Left colon (tissue), 2 donors: ENCODE measurements at regions not wholly inside any gene's neighbourhood (a gene's known extent, or its start where the extent isn't known, plus 50 kb on each side); places are given as distances from the start of the nearest gene placed in this dataset.
"Not testable (repeated sequence)": the region's sequence is repeated elsewhere in the genome, so short reads cannot be mapped to it uniquely, and the experiment has no call there.

ENCODE experiments used
- ATAC-seq: fragments of 200-7000 bp; cut with Tn5 transposase; one replicate; pipeline ENCODE4 v1.9.1; 2020; ENCODE audit warnings: mild to moderate bottlenecking, moderate library complexity
- DNase-seq, 2 donors: peaks; one replicate each; pipeline ENCODE4 v3.0.0-alpha.2; 2020
- intact Hi-C, 2 donors: fragments of 100-400 bp; cut with DNase I in 1 of 2; cut with micrococcal nuclease in 1 of 2; formaldehyde crosslinking; loops; one replicate each; pipeline versions ENCODE4 v1.11.2 to v1.14.0; 2022; cut with DNase I, micrococcal nuclease
- donor health status: DM: no; HTN: no; CAD: no.
- donor health status: DM: yes; HTN: yes; CAD: no.

DNA sequence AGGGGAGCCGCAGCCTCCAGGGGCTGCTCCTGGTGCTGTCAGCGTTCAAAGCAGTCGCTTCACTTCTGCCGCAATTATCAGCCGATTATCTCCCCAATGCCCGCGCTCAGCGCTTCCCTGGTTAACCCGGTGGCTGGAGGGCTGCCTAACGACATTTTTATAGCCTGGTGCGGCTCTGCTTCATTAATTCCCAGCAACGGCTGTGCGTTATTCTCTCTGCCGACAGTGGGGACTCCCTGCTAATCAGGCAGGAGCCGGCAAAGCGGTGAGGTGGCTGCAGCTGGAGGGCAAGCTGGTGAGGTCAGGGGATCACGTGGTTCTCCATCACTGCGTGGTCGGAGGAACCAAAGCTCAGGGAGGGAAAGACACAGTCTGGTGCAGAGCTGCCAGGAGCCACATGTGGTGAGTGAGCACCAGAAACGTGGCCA, 62.9 kb downstream of the GLRX5 start:
- DNase-seq: no peak
- intact Hi-C loops: no loop called here
- no peak for ATAC-seq

DNA sequence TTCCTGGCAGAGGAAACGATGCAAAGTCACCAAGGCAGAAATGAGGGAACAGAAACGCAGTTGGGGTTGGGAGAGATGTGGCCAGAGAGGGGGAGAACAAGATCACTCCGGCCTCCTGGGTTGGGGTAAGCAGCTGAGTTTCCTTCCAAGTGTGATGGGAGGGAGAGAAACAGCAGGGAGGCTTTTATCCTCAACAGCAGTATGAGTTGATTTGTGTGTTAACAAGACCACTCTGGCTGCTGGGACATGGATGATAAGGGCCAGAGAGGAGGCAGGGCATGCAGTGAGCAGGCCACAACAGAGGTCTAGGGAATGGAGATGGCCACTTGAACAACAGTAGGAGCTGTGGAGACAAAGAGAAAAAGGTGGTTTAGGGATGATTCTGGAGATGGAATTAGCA, 66.8 kb downstream of the GLRX5 start:
- intact Hi-C loops: no loop called here
- ATAC-seq (no peak), DNase-seq (no peak)

DNA sequence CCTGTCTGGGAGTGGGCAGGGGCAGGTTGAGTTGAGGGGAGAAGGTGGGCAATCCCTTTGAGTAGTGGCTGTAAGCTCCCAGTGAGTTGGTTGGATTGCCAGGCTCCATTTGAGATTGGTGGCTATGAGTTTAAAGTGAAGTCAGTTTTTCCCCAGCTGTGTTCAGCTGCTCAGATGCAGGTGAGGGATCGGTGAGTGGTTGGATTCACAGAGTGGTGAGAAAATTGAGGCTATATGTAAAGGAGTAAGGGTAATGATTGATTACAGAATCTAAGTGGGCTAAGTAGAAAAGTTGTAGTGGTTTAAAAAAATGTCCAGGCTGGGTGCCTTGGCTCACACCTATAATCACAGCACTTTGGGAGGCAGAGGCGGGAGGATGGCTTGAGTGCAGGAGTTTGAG, 68.6 kb downstream of the GLRX5 start:
- DNase-seq (no peak), ATAC-seq (no peak)
- intact Hi-C loops: no loop called here

DNA sequence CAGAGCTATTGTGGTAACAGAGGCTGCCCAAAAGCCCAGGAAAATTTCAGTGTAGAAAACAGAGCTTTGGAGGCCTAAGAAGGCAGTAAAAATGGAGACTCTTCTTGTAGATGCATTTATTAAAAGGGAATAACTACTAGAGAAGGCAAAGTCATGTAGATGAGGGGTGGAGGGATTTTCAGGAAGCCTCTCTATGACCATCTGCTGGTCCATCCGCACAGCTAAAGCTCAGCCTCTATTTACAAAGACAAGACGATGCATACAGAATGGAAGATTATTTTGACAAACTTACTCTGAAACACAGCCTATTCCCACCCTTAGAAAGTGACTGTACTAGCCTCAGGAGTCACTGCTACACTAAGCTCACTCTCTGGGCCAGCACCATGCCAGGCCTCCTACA, 71.4 kb downstream of the GLRX5 start:
- intact Hi-C loops: no loop called here
- ATAC-seq (no peak), DNase-seq (no peak)

DNA sequence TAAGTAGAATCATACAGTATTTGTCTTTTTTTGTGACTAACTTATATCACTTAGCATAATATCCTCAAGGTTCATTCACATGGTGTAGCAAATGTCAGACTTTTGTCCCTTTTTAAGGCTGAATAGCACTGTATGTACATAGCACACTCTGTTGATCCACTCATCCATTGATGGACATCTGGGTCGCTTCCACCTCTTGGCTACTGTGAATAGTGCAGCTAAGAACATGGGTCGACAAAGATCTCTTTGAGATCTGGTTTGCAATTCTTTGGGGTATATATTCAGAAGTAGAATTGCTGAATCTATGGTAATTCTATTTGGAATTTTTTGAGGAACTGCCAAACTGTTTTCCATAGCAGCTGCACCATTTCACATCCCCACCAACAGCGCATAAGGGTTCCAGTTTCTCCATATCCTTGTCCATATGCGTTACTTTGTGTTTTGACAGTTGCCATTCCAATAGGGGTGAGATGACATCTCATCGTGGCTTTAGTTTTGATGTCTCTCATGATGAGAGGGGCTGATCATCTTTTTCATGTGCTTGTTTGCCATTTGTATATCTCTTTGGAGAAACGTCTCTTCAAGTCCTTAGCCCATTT, 73.9 kb downstream of the GLRX5 start:
- no peak for ATAC-seq
- intact Hi-C loops: no loop called here
- no peak for DNase-seq

DNA sequence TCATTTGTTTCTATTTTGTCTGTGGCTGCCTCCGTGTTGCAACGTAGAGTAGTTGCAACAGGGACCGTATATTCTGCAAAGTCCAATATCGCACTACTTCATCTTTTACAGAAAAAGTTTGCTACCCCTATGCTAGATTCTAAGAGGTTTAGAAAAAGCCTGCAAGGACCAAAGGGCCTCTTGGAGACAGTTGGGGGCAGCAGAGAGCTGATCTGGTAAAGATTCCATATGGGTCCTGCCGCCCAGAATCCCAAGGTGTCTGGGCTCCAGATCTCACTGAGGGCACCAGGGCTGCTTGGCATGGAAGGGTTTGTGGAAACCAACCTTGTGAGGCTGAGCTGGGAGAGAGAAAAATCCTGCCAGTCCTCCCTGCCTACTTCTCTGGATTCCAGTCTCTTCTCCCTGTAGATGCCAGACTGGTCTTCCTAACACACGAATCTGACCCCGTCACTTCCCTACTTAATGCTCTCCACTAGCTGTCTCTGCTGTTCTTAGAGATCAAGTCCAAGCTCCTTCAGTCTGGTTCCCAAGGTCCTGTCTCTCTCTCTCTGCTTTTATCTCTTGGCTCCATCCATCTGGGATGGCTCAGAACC, 74.6 kb downstream of the GLRX5 start:
- DNase-seq (peak in 1 of 2 donors; percentile 29), ATAC-seq (no peak)
- intact Hi-C loops: no loop called here

DNA sequence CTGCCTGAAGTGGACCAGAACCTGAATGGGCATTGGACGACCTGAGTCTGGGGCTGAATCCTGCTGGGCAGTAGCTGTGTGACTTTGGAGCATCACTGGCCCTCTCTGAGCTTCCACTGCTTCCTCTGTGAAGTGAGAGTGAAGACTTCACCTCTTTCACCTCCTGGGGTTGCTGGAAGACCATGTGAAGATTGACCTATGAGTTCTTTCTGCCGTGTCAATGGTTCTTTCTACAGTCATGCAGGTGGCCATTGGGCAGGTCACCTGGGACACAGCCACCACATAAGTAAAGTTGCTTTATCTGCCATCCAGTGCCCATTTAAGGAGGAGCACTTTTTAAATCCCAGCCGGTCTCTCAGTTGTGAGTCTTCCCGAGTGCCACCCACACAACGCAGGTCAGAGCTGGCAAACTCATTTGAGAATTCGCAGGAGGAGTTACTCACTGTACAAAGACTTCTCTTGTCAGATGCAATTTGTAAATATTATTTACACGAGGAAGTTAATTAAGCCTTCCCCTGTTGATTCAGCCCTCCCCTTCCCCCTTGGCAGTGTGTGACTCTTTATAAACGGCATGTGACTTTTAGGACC, 74.8 kb upstream of the TCL1B start:
- intact Hi-C loops: no loop called here
- ATAC-seq (no peak), DNase-seq (no peak)

DNA sequence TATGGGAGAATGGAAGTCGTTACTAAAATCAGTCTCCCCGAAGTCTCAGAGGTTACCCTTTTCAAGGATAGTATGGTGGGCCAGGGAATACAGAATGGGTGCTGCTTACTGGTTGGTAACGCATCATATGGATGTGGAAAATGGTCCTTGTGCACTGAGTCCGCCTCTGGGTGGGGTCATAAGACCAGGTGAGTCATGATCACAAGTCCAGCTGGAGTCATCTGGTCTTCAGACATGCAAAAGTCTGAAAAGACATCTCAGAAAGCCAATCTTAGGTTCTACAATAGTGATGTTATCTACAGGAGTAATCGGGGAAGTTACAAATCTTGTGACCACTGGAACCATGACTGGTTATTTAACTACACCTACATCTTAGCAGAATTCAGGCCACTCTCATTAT, 71.9 kb upstream of the TCL1B start:
- DNase-seq: no peak
- intact Hi-C loops: no loop called here
- ATAC-seq: no peak

DNA sequence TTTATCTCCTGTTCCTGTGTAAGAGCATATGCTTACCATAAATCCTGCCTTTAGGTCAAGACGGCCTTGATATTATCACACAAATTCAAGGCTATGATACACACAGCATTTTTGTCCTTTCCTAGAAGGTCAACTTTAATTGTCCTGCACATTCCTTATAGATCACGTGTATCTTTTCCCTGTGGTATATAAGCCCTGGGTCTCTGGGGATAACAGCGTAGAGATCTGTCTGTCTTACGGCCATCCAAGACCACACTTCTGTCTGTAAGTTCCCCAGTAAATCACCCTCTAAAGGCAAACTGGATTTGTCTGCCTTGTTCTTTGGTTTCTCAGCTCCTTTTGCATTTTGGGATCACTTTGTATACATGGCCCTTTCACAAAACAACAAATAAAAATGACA, 69.5 kb upstream of the TCL1B start:
- ATAC-seq (no peak), DNase-seq (no peak)
- intact Hi-C loops: no loop called here

DNA sequence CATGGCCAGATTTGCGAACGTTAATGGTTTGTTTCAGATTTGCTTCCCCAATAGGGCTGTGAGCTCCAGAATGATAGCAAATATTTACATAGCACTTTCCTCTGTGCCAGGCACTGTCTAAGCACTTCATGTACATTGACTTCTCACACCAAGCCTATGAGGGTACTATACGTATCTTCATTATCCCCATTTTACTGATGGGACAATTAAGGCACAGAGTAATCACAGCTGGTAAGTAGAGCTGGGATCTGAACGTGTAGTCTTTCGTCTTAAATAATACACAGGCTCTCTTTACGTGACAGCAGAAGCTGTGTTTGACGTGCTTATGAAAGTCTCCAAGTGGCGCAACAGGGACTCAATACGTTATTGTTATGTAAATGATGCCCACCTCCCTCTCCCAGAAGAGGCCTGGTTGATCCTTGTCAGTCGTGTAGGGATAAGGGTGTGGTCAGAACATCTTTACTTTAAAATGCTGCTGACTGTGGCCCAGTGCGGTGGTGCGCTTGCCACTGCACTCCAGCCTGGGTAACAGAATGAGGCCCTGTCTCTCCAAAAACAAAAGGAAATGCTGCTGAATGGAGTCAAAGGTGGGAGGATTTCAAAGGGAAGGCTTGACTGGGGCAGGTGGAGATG, 66.3 kb upstream of the TCL1B start:
- intact Hi-C loops: no loop called here
- no peak for DNase-seq
- ATAC-seq: no peak

DNA sequence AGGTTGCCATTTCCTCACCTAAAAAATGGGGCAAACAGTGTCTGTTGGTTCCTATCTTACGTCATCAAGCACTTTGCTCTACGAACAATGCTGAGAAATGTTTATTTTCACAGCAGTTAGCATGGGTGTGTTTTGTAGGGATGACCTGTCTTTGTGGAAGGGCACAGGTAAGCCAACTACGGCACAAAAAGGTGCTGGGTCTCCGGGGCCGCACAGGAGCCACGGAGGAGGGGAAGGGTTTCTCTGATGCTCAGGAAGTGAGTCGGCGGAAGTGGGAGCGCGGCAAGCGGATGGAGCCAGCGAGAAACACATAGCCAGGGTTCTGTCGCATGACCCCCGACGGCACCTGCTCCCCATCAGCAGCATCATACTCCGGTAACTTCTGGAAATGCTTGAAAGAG, 65.6 kb upstream of the TCL1B start:
- intact Hi-C loops: no loop called here
- no peak for ATAC-seq

DNA sequence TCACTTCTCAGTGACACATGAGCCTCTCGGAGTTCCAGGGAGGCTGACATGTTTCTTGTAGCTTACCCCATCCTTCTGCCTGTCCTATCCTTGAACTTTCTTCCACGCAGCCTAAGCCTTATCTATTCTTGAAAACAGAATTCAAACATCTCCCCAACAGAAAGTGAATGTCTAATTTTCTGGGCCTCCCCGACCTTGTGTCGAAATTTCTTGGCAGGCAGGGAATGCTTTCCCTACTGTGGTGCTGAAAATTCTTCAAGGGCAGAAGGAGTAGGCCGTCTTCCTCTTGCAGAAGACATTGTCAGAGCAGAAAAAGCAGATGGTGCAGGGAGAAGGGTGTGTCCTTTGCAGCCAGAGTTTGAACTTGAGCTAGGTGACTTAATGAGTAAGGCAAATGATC, 63.0 kb upstream of the TCL1B start:
- ATAC-seq: no peak
- intact Hi-C loops: no loop called here

More for the DNA sequence above, 65.6 kb upstream of the TCL1B start:
- no peak for DNase-seq

DNA sequence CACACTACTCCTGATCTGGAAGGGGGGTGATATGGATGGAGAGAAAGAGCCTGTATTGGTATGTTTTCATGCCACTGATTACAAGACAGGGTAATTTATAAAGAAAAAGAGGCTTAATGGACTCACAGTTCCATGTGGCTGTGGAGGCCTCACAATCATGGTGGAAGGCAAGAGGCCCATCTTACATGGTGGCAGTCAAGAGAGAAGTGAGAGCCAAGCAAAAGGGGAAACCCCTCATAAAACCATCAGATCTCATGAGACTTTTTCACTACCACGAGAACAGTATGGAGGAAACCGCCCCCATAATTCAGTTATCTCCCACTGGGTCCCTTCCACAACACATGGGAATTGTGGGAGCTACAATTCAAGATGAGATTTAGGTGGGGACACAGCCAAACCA, 60.5 kb upstream of the TCL1B start:
- DNase-seq, intact Hi-C loops, ATAC-seq: not testable (repeated sequence)

More for the DNA sequence above, 63.0 kb upstream of the TCL1B start:
- DNase-seq: no peak

DNA sequence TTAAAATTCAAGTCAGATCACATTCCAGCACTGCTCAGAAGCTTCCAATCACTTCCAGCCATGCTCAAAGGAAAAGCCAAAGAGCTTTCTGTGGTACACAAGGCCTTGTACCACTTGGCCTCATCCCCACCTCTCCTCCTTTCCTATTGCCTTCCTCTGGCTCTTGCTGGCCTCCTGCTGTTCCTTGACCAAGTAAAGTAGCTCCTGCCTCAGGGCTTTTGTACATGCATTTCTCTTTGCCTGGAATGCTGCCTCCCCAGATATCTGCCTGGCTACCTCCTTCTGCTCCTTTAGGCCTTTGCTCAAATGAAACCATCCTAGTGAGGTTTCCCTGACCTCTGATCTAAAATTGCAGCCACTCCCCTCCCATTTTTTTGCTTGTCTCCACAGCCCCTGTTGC, 51.2 kb upstream of the TCL1B start:
- intact Hi-C loops: no loop called here
- DNase-seq (no peak), ATAC-seq (no peak)
